ENCODE measurements at regions not wholly inside any gene's neighbourhood (a gene's known extent, or its start where the extent isn't known, plus 50 kb on each side); places are given as distances from the start of the nearest gene placed in this dataset.

DNA sequence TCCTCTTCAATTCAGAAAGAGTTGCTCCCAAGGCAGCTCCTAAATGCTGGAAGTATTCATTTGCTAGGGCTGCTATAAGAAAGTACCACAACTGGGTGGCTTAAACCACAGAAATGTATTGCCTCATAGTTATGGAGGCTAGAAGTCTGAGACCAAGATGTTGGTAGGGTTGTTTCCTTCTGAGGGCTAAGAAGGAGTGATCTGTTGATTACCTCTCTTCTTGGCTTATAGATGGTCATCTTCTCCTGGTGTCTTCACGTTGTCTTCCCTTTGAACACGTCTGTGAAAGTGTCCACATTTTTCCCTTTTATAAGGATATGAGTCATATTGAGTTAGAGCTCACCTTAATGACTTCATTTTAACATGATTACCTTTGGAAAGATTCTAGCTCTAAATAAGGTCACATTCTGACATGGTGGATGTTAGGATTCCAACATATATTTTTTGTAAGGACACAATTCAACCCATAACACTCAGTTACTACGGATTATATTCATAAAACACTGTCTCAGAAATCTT, 266.3 kb downstream of the SPATA18 start:
- in situ Hi-C loops (cut with HindIII; ENCODE audit: low pct_unique_long_range_greater_than_20kb, low sequenced_read_pairs): no loop called here
- TF ChIP-seq JUND (IDR thresholded peaks at IDR 0.05; ENCODE audit: low read depth): no peak
- DNase-seq (ENCODE audit: low read depth in 1 of 2, low spot score in 1 of 2): no peak

DNA sequence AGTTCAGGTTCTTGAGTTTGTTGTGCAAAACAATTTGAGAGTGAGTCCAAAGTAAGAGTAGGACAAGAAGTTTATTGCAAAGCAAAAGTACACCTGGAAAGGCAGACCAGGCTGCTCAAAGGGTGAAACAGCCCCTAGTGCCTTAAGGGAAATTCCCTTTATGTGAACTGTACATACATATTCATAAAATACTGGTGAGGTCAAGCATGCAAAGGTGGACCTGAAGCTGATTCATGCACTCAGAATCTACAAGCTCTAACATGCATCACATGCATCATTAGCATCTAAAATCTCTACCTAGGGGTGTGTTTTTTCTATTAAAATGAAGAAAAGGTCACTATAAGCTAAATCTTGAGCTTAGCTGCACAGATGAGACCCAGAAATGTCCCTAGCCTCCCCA, 266.9 kb downstream of the SPATA18 start:
- DNase-seq (ENCODE audit: low read depth in 1 of 2, low spot score in 1 of 2): no peak
- in situ Hi-C loops (cut with HindIII; ENCODE audit: low pct_unique_long_range_greater_than_20kb, low sequenced_read_pairs): no loop called here
- TF ChIP-seq JUND (IDR thresholded peaks at IDR 0.05; ENCODE audit: low read depth): no peak

DNA sequence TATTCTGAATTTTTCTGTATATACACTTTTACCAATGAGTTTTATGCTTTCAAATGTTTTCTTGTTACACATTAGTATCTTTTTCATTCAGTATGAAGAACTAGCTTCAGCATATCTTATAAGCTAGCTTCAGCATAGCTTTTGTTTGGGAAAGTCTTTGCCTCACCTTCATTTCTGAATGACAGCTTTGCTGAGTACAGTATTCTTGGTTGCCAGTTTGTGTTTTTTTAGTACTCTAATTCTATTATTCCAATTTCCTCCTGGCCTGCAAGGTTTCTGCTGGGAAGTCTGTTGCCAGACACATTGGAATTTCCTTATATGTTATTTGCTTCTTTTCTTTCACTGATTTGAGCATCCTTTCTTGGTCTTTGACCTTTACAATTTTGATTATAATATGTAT, 278.8 kb downstream of the SPATA18 start:
- no peak for DNase-seq (ENCODE audit: low read depth in 1 of 2, low spot score in 1 of 2)
- in situ Hi-C loops (cut with HindIII; ENCODE audit: low pct_unique_long_range_greater_than_20kb, low sequenced_read_pairs): no loop called here
- TF ChIP-seq JUND (IDR thresholded peaks at IDR 0.05; ENCODE audit: low read depth): no peak

DNA sequence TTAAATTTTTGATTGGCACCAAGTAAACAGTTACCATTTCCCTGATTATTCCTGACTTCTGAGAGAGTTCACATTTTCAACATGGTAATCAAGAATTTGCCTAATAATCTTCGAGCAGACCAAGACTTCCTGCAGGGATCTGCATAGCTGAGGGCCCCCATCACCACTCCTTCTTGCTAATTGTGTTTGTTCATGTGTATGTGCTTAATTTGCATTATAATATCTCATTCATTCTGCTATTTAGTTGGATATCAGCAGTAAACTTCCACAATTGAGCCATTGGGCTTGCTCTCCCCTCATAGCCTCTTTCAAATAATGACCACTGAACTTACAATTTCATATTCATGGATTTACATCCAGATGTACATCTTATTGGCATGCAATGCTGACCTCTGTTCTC, 292.5 kb downstream of the SPATA18 start:
- TF ChIP-seq JUND (IDR thresholded peaks at IDR 0.05; ENCODE audit: low read depth): no peak
- no peak for DNase-seq (ENCODE audit: low read depth in 1 of 2, low spot score in 1 of 2)
- in situ Hi-C loops (cut with HindIII; ENCODE audit: low pct_unique_long_range_greater_than_20kb, low sequenced_read_pairs): no loop called here

DNA sequence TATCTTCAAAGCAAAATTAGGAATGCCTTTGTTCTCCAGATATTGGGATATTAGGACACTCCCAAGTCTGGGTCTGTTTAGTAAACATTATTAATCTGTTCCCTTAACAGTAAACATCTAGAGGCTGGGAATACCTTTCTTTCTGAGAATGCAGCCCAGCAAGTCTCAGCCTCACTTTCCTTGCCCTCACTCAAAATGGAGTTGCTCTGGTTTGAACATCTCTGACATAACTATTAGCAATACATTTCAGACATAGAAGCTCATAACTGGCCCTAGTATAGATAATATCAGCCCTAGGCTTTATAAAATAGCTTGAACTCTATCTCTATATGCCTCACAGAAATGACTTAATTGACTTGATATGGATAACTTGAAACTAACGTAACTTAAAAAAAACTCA, 299.8 kb downstream of the SPATA18 start:
- in situ Hi-C loops (cut with HindIII; ENCODE audit: low pct_unique_long_range_greater_than_20kb, low sequenced_read_pairs): no loop called here
- DNase-seq (ENCODE audit: low read depth in 1 of 2, low spot score in 1 of 2): no peak
- no peak for TF ChIP-seq JUND (IDR thresholded peaks at IDR 0.05; ENCODE audit: low read depth)

DNA sequence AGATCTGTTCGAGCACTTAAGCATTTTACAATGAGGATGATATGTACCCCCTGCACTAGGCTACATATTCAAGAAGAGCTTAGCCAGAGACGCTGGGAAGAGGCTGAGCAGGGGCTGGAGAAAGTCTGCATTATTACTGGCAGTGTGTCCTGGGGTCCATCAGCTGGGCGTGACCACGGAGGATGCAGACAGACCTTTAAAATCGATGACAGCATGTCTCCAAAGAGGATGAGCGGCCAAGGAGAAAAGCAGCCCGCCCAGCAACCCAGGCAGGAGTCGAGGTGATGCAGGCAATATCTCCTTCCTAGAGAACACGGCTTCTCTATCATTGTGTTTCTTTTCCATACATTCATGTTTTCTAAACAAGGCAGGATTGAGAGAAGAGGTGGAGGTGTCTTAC, 300.7 kb downstream of the USP46 start:
- DNase-seq (ENCODE audit: low read depth in 1 of 2, low spot score in 1 of 2): no peak
- in situ Hi-C loops (cut with HindIII; ENCODE audit: low pct_unique_long_range_greater_than_20kb, low sequenced_read_pairs): no loop called here
- no peak for TF ChIP-seq JUND (IDR thresholded peaks at IDR 0.05; ENCODE audit: low read depth)

DNA sequence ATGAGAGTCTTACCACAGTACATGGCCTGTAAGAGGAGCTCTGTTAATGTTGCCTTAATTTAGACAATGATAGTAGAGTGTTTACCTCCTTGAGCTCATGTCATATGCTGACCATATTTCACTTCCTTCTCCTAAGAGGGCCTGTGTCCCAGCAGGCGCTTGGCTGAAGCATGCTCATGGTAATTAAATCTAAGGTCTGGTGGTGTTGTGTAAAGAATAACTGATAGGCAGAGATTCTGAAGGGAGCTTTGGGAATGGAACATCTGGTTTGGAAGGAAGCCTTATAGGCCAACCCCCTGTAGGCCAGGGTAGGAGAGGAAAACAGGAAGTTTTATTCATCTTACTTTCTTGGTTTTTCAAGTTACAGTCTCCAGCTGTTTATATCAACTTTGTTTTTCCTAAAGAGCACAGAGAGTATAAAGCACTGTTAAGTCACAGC, 300.2 kb downstream of the USP46 start:
- no peak for DNase-seq (ENCODE audit: low read depth in 1 of 2, low spot score in 1 of 2)
- no peak for TF ChIP-seq JUND (IDR thresholded peaks at IDR 0.05; ENCODE audit: low read depth)
- in situ Hi-C loops (cut with HindIII; ENCODE audit: low pct_unique_long_range_greater_than_20kb, low sequenced_read_pairs): no loop called here

DNA sequence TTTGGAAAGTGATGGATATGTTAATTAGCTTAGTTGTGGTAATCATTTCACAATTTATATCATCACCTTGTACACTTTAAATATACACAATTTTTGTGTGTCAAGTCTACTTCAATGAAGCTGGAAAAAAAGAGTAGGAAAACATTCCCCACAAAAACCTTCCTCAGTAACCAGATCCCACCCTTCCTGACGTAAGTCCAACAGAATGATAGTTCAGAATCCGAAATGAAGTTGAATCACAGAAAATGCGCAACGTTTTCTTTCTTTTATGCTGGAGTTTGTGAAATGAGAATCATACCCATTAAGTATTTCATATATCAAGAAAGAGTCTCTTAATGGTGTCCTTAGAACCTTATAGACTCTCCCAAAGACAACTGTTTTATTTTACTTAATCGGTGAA, 292.9 kb downstream of the USP46 start:
- in situ Hi-C loops (cut with HindIII; ENCODE audit: low pct_unique_long_range_greater_than_20kb, low sequenced_read_pairs): no loop called here
- no peak for DNase-seq (ENCODE audit: low read depth in 1 of 2, low spot score in 1 of 2)
- TF ChIP-seq JUND (IDR thresholded peaks at IDR 0.05; ENCODE audit: low read depth): no peak

DNA sequence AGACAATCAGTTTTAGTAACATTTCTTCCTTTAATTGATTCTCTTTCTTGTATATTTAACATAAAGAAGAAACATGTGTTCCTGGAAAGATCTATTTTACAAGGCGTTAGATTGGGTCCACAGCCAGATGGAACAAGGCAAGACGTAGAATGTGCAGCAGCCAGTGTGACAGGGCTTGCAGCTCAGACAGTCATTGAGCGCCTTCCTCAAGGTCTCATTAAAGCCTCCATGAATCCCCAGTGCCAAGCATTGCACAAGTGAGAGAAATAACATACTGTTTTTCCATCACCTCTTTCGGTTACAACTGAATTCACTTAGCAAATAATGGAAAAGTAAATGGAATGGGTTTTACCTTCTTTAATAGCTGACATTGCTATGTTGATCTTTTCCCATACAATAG, 292.5 kb downstream of the USP46 start:
- DNase-seq (ENCODE audit: low read depth in 1 of 2, low spot score in 1 of 2): peak in 1 of 2 experiments; percentile 6
- in situ Hi-C loops (cut with HindIII; ENCODE audit: low pct_unique_long_range_greater_than_20kb, low sequenced_read_pairs): no loop called here
- TF ChIP-seq JUND (IDR thresholded peaks at IDR 0.05; ENCODE audit: low read depth): no peak

DNA sequence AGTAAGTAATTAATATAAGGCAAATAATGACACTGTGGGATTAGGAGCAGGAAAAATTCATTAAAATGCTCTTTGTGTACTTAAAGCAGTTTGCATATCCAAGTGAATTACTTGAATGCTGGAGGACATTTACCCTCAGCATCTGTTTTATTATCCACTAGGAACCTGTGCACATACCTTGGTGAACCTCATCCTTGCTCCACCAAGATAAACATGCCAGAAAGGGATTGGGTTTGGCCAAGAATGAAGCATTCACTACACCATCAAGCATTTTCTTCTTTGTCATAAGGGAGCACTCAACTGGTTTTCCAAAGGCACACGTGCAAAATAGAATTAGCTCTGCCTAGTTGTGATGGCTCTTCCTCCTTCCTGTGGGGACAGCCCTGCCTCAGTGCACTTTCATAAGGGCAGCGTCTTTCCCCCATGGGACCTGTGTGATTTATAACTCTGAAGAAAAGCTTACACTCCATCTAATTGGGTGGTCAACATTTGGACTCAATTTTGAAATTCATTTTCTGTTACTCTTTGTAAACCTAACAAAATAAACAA, 291.7 kb downstream of the USP46 start:
- in situ Hi-C loops (cut with HindIII; ENCODE audit: low pct_unique_long_range_greater_than_20kb, low sequenced_read_pairs): no loop called here
- TF ChIP-seq JUND (IDR thresholded peaks at IDR 0.05; ENCODE audit: low read depth): no peak
- peak in 1 of 2 experiments; percentile 54 for DNase-seq (ENCODE audit: low read depth in 1 of 2, low spot score in 1 of 2)

DNA sequence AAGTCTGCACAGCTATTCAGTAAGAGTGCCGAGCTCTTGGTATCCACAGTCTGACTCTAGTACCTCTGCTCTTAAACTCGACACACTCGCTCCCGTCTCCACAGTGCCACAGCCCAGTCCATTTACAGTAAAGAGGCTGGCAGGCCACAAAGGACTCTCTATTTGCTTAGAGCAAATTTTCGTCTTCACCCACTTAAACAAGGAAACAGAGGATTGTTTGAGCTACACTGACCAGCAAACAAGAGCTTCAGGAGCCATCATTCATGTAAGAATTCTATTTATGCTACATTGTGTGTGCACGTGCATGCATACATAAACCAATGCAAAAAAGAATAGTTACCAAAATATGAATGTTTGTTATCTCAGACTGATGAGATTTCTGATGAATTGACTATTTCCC, 290.2 kb downstream of the USP46 start:
- peak in 1 of 2 experiments; percentile 75 for DNase-seq (ENCODE audit: low read depth in 1 of 2, low spot score in 1 of 2)
- TF ChIP-seq JUND (IDR thresholded peaks at IDR 0.05; ENCODE audit: low read depth): no peak
- in situ Hi-C loops (cut with HindIII; ENCODE audit: low pct_unique_long_range_greater_than_20kb, low sequenced_read_pairs): no loop called here

DNA sequence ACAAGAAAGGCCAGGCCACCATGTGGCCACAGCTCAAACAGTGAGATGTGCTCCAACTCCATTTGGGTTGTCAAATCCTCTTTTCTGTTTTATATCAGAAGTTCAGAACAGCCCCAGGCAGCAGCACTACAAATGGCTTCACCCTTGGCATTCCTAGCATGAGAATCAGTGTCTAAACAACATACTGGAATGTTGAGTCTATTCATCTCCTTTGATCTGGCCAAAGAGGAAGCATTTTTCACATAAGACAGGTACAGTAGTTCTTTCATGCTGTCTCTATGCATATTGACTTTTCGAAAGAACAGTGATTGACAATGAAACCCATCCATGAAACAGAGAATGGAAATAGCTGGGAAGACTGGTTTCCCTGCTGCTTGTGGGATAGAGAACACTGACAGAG, 289.5 kb downstream of the USP46 start:
- in situ Hi-C loops (cut with HindIII; ENCODE audit: low pct_unique_long_range_greater_than_20kb, low sequenced_read_pairs): no loop called here
- no peak for TF ChIP-seq JUND (IDR thresholded peaks at IDR 0.05; ENCODE audit: low read depth)
- DNase-seq (ENCODE audit: low read depth in 1 of 2, low spot score in 1 of 2): peak in 1 of 2 experiments; percentile 71

DNA sequence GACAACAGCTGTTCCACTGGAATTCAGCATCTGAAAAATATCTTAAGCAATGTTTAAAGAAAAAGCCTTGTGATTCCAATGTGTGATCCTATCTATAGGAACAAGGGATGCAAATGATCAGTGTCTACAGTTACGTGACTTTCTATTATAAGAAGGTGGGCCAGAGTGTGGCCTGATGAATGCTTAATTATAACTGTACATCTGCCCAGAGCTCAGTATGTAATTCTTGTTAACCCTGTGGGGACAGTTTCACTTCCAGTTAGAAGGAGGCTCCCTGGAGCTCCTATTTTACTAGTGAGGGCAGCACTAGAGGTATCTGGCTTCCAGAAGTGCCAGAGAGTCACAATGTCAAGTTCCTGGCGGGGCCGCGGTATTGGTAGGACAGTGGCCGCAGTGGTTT, 288.5 kb downstream of the USP46 start:
- no peak for TF ChIP-seq JUND (IDR thresholded peaks at IDR 0.05; ENCODE audit: low read depth)
- DNase-seq (ENCODE audit: low read depth in 1 of 2, low spot score in 1 of 2): no peak
- in situ Hi-C loops (cut with HindIII; ENCODE audit: low pct_unique_long_range_greater_than_20kb, low sequenced_read_pairs): no loop called here

DNA sequence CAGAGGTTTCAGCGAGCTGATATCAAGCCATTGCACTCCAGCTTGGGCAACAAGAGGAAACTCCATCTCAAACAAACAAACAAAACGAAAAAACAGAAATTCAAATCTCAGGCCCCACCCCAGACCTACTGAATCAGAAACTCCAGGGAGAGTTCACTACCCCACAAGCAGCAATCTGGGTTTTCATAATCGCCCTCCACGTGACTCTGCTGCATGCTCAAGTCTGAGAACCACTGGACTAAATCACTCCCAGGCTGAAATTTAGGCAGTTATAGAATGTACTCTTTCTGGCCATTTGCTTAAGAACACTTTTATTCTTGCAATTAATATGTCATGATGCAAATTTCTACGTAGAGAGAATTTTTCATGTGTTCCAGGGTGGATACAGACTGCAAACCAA, 287.3 kb downstream of the USP46 start:
- no peak for DNase-seq (ENCODE audit: low read depth in 1 of 2, low spot score in 1 of 2)
- no peak for TF ChIP-seq JUND (IDR thresholded peaks at IDR 0.05; ENCODE audit: low read depth)
- in situ Hi-C loops (cut with HindIII; ENCODE audit: low pct_unique_long_range_greater_than_20kb, low sequenced_read_pairs): no loop called here

Data from T47D (cell line).